ENCODE measurements at regions not wholly inside any gene's neighbourhood (a gene's known extent, or its start where the extent isn't known, plus 50 kb on each side); places are given as distances from the start of the nearest gene placed in this dataset.

DNA sequence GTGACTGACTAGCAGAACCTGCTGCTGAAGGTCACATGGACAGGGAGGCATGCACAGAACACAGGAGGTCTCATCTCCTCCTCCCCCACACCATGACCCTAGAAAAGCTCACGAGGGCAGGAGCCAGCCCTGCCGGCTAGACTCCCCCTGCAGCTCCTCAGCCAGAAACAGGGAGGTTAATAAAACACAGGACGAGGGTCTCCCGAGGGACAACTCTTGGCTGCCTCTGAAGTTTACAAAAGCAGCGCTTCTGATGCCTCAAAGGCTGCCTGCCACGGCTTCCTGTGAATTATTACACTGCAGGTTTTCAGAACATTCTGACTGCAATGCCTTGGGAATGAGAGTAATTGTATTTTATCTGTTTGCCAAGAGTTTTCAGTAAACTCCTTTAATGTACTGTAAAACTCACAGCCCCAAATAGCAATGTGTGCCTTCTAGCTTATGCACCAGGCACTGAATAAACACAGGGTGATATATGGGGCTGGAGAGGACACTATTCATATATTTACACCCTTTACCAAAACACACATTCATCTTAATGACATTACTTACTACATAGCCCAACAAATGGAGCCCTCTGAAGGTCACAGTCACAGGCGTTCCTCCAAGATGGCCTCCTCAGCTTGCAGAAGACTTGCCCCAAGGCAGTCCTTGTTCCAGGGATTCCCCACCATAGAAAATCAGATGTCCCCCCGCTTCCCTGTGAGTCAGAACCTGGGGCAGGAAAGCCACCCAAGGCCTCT lies 83.7 kb downstream of the C5orf15 start:
- no peak overlapping the region for H3K4me3 ChIP-seq (ENCODE audit: low read depth, low read length)
- in situ Hi-C loops (cut with HindIII; ENCODE audit: low sequenced_read_pairs), result no loop called here
- TF ChIP-seq, protein P1, sequence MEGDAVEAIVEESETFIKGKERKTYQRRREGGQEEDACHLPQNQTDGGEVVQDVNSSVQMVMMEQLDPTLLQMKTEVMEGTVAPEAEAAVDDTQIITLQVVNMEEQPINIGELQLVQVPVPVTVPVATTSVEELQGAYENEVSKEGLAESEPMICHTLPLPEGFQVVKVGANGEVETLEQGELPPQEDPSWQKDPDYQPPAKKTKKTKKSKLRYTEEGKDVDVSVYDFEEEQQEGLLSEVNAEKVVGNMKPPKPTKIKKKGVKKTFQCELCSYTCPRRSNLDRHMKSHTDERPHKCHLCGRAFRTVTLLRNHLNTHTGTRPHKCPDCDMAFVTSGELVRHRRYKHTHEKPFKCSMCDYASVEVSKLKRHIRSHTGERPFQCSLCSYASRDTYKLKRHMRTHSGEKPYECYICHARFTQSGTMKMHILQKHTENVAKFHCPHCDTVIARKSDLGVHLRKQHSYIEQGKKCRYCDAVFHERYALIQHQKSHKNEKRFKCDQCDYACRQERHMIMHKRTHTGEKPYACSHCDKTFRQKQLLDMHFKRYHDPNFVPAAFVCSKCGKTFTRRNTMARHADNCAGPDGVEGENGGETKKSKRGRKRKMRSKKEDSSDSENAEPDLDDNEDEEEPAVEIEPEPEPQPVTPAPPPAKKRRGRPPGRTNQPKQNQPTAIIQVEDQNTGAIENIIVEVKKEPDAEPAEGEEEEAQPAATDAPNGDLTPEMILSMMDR (IDR thresholded peaks at IDR 0.05; ENCODE audit: low read depth, low read length), result no peak
- DNase-seq (ENCODE audit: low read depth, low spot score), result peak; percentile 56

DNA sequence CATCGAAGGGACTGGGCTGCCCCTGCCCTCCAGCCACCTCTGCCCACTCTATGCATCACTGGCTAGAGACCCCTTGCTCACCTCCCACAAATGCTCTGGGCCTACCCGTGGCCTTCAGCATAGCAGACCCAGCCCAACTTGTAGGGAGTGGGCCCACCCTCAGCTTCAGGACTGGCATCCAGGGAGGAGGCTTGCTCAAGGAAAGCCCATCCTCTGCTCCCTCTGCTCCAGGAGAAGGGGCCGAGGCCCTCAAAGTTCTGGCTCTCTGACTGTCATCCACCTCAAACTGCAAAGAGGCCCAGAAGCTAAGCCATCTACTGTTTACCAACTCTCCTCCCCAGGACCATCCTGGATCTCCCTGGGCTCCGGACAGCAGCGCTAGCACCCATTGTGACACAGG lies 84.5 kb downstream of the C5orf15 start:
- in situ Hi-C loops (cut with HindIII; ENCODE audit: low sequenced_read_pairs), result no loop called here
- TF ChIP-seq, protein P1 (IDR thresholded peaks at IDR 0.05; ENCODE audit: low read depth, low read length), result no peak
- DNase-seq (ENCODE audit: low read depth, low spot score), result no peak
- no peak overlapping the region for H3K4me3 ChIP-seq (ENCODE audit: low read depth, low read length)

DNA sequence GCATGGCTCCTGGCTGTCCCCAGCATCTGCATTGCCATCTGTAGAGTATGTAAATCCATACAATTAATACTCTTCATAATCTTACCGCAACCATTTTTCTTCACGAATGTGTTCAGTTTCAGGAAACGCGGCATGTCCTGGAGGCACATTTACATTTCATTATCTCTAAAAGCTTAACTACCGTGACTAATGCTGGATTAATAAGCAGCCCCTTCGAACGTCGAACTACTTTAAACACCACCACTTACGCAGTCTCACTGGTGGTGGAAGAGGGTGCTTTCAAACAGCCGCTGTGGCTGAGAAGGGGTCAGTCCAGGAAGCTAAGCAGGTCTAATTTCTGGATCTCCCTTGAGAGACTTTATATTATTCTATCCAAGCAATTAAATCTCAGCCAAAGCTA lies 85.6 kb downstream of the C5orf15 start:
- DNase-seq (ENCODE audit: low read depth, low spot score), result no peak
- H3K4me3 ChIP-seq (ENCODE audit: low read depth, low read length), result no peak overlapping the region
- in situ Hi-C loops (cut with HindIII; ENCODE audit: low sequenced_read_pairs), result no loop called here
- TF ChIP-seq, protein P1 (IDR thresholded peaks at IDR 0.05; ENCODE audit: low read depth, low read length), result no peak

DNA sequence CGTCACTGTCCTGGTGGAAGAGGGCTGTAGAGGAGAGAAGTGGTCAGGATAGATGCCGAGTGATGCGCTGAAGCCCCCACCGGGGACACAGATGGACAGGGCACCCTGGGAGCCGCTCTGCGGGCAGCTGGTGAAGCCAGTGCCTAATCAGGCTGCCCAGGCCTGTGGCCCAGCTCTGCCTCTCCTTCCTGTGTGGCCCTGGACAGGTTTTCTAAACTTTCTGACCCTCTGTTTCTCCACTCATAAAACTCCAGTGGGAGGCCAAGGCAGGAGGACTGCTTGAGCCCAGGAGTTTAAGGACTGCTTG lies 86.1 kb downstream of the C5orf15 start:
- in situ Hi-C loops (cut with HindIII; ENCODE audit: low sequenced_read_pairs), result no loop called here
- DNase-seq (ENCODE audit: low read depth, low spot score), result no peak
- TF ChIP-seq, protein P1 (IDR thresholded peaks at IDR 0.05; ENCODE audit: low read depth, low read length), result no peak
- H3K4me3 ChIP-seq (ENCODE audit: low read depth, low read length), result no peak overlapping the region

DNA sequence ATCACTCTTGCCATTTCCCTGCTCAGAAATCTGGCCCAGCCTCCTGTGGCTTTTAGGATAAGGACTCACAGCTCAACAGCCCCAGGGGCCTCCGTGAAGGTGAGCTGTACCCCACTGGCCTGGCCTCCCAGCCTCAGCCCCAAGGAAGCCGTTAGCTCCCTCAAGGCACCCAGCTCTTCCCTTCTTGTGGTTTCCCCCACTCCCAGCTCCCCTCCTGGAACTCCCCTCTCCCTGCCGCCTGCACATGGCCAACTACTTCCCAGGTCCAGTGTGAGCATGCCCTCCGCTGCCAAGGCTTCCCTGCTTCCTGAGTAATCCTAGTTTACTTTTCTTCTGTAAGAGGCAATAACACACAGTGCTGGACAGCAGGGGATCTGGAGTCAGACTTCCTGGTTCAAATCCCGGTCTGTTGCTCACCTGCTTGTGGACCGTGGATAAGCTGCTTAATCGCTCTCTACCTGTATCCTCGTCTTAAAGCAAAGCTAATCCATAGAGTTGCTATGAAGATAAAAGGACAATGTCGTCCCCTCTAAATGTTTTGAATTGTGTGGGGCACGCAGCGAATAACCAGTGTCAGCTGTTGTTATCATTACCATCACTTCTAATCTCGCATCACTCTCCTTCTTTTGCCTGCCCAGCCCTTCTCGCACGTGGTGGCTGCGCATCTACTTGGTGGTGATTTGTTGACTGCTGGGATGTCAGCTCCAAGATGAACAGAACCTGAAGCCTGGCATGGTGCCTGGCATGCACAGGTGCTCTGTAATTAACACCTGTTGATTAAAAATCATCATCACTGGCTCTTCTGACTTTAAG lies 86.6 kb downstream of the C5orf15 start:
- TF ChIP-seq, protein P1 (IDR thresholded peaks at IDR 0.05; ENCODE audit: low read depth, low read length), result no peak
- H3K4me3 ChIP-seq (ENCODE audit: low read depth, low read length), result no peak overlapping the region
- in situ Hi-C loops (cut with HindIII; ENCODE audit: low sequenced_read_pairs), result no loop called here
- no peak for DNase-seq (ENCODE audit: low read depth, low spot score)

DNA sequence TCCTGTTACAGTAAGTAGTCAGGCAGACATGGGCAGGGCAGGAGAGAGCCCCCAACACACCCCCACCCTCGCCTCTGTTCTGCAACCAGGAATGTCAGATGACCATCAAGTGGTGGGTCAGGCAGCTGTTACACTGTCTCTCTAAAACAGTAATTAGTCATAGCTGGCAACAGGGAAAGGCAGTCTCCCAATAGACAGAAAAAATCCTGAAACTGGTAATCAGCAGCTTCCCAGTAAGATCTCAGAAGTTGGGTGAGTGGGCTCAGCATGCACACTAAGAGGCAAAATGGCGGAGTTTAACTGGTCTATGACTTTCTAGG lies 90.2 kb downstream of the C5orf15 start:
- in situ Hi-C loops (cut with HindIII; ENCODE audit: low sequenced_read_pairs), result no loop called here
- no peak for DNase-seq (ENCODE audit: low read depth, low spot score)
- TF ChIP-seq, protein P1 (IDR thresholded peaks at IDR 0.05; ENCODE audit: low read depth, low read length), result no peak
- no peak overlapping the region for H3K4me3 ChIP-seq (ENCODE audit: low read depth, low read length)
